HEK293 (cell line): ENCODE measurements at regions not wholly inside any gene's neighbourhood (a gene's known extent, or its start where the extent isn't known, plus 50 kb on each side); places are given as distances from the start of the nearest gene placed in this dataset.
A peak's percentile ranks its signal among the peaks of the same experiment; 100 is the strongest.

Experiments used
- GLI4 ChIP-seq: fragments of 450-650 bp; formaldehyde crosslinking; IDR thresholded peaks from 2 replicates; pipeline ENCODE4 v1.5.1; 2016; ENCODE audit warnings: missing biosample characterization, missing genetic modification characterization
- HOXC10 ChIP-seq: sonication (generic); formaldehyde crosslinking; IDR thresholded peaks from 2 replicates; pipeline ENCODE4 v1.8.1; 2023; ENCODE audit warnings: mild to moderate bottlenecking, missing genetic modification reagents
- KLF1 ChIP-seq: fragments of 450-650 bp; formaldehyde crosslinking; IDR thresholded peaks from 2 replicates; pipeline ENCODE4 v1.5.1; 2016; ENCODE audit warnings: missing biosample characterization, missing genetic modification characterization
- KLF17 ChIP-seq: fragments of 450-650 bp; formaldehyde crosslinking; IDR thresholded peaks from 2 replicates; pipeline ENCODE4 v1.5.1; 2016; ENCODE audit warnings: missing biosample characterization, missing genetic modification characterization
- OSR2 ChIP-seq: fragments of 450-650 bp; formaldehyde crosslinking; IDR thresholded peaks from 2 replicates; pipeline ENCODE4 v1.5.1; 2016; ENCODE audit warnings: missing biosample characterization, missing genetic modification characterization
- PRDM10 ChIP-seq: fragments of 450-650 bp; formaldehyde crosslinking; IDR thresholded peaks from 2 replicates; pipeline ENCODE4 v1.5.1; 2016; ENCODE audit warnings: missing biosample characterization, missing genetic modification characterization
- REPIN1 ChIP-seq: fragments of 450-650 bp; formaldehyde crosslinking; IDR thresholded peaks from 2 replicates; pipeline ENCODE4 v1.5.1; 2017; ENCODE audit warnings: missing biosample characterization, missing genetic modification characterization, low read depth
- SP7 ChIP-seq: fragments of 450-650 bp; formaldehyde crosslinking; IDR thresholded peaks from 2 replicates; pipeline ENCODE4 v1.5.1; 2016; ENCODE audit warnings: missing biosample characterization, missing genetic modification characterization
- TCF7L2 ChIP-seq: IDR thresholded peaks from 2 replicates; pipeline ENCODE4 v1.6.1; 2011; ENCODE audit warnings: low read depth, mild to moderate bottlenecking, inconsistent platforms, low read length, moderate library complexity, borderline replicate concordance
- YY1 ChIP-seq: fragments of 450-650 bp; formaldehyde crosslinking; IDR thresholded peaks from 2 replicates; pipeline ENCODE4 v1.5.1; 2018; ENCODE audit warnings: missing biosample characterization, missing genetic modification characterization
- ZBTB17 ChIP-seq: fragments of 450-650 bp; formaldehyde crosslinking; IDR thresholded peaks from 2 replicates; pipeline ENCODE4 v1.5.1; 2016; ENCODE audit warnings: missing biosample characterization, missing genetic modification characterization
- ZBTB44 ChIP-seq: fragments of 450-650 bp; IDR thresholded peaks from 2 replicates; pipeline ENCODE4 v1.5.1; 2018; ENCODE audit warnings: missing biosample characterization, mild to moderate bottlenecking, missing genetic modification characterization
- ZEB2 ChIP-seq: fragments of 450-650 bp; formaldehyde crosslinking; IDR thresholded peaks from 2 replicates; pipeline ENCODE4 v1.5.1; 2016; ENCODE audit warnings: missing biosample characterization, missing genetic modification characterization
- ZNF132 ChIP-seq: fragments of 450-650 bp; formaldehyde crosslinking; IDR thresholded peaks from 2 replicates; pipeline ENCODE4 v1.5.1; 2017; ENCODE audit warnings: missing biosample characterization, missing genetic modification characterization, borderline replicate concordance
- ZNF184 ChIP-seq: fragments of 450-650 bp; IDR thresholded peaks from 2 replicates; pipeline ENCODE4 v1.5.1; 2018; ENCODE audit warnings: missing biosample characterization, mild to moderate bottlenecking, missing genetic modification characterization
- ZNF2 ChIP-seq: fragments of 450-650 bp; formaldehyde crosslinking; IDR thresholded peaks from 2 replicates; pipeline ENCODE4 v1.5.1; 2016; ENCODE audit warnings: missing biosample characterization, missing genetic modification characterization
- ZNF266 ChIP-seq: fragments of 450-650 bp; formaldehyde crosslinking; IDR thresholded peaks from 2 replicates; pipeline ENCODE4 v1.5.1; 2016; ENCODE audit warnings: missing biosample characterization, missing genetic modification characterization, low read depth
- ZNF274 ChIP-seq, 2 experiments: fragments of 200-500 bp in 1 of 2; fragments of 450-650 bp in 1 of 2; sonication (Bioruptor generic) in 1 of 2; formaldehyde crosslinking in 1 of 2; IDR thresholded peaks; 2 replicates each; pipeline versions ENCODE4 v1.5.1 to v1.6.1; 2014 to 2016; ENCODE audit warnings: borderline replicate concordance in 1 of 2, inconsistent platforms in 1 of 2, low read length in 1 of 2, missing biosample characterization in 1 of 2, missing genetic modification characterization in 1 of 2
- ZNF302 ChIP-seq: fragments of 450-650 bp; formaldehyde crosslinking; IDR thresholded peaks from 2 replicates; pipeline ENCODE4 v1.5.1; 2016; ENCODE audit warnings: missing biosample characterization, missing genetic modification characterization, low read depth
- ZNF354C ChIP-seq: fragments of 450-650 bp; formaldehyde crosslinking; IDR thresholded peaks from 2 replicates; pipeline ENCODE4 v1.5.1; 2016; ENCODE audit warnings: missing biosample characterization, missing genetic modification characterization, low read depth, borderline replicate concordance
- ZNF391 ChIP-seq: fragments of 450-650 bp; formaldehyde crosslinking; IDR thresholded peaks from 2 replicates; pipeline ENCODE4 v1.5.1; 2016; ENCODE audit warnings: low read depth, missing biosample characterization, missing genetic modification characterization, borderline replicate concordance
- ZNF404 ChIP-seq: fragments of 450-650 bp; formaldehyde crosslinking; IDR thresholded peaks from 2 replicates; pipeline ENCODE4 v1.5.1; 2017; ENCODE audit warnings: missing biosample characterization, missing genetic modification characterization
- ZNF501 ChIP-seq: fragments of 450-650 bp; formaldehyde crosslinking; IDR thresholded peaks from 2 replicates; pipeline ENCODE4 v1.5.1; 2016; ENCODE audit warnings: missing biosample characterization, missing genetic modification characterization
- ZNF510 ChIP-seq: fragments of 450-650 bp; formaldehyde crosslinking; IDR thresholded peaks from 2 replicates; pipeline ENCODE4 v1.5.1; 2018; ENCODE audit warnings: mild to moderate bottlenecking, missing genetic modification characterization, missing biosample characterization; ENCODE audit not compliant: insufficient replicate concordance
- ZNF561 ChIP-seq: fragments of 450-650 bp; IDR thresholded peaks from 2 replicates; pipeline ENCODE4 v1.5.1; 2018; ENCODE audit warnings: missing biosample characterization, missing genetic modification characterization, borderline replicate concordance
- ZNF629 ChIP-seq: fragments of 450-650 bp; formaldehyde crosslinking; IDR thresholded peaks from 2 replicates; pipeline ENCODE4 v1.5.1; 2017; ENCODE audit warnings: missing biosample characterization, missing genetic modification characterization
- ZNF670 ChIP-seq: fragments of 450-650 bp; formaldehyde crosslinking; IDR thresholded peaks from 2 replicates; pipeline ENCODE4 v1.5.1; 2016; ENCODE audit warnings: missing biosample characterization, missing genetic modification characterization, low read depth
- ZNF677 ChIP-seq: fragments of 450-650 bp; IDR thresholded peaks from 2 replicates; pipeline ENCODE4 v1.5.0; 2018; ENCODE audit warnings: missing biosample characterization, mild to moderate bottlenecking, missing genetic modification characterization, moderate library complexity
- ZNF747 ChIP-seq: fragments of 450-650 bp; formaldehyde crosslinking; IDR thresholded peaks from 2 replicates; pipeline ENCODE4 v1.5.1; 2016; ENCODE audit warnings: missing biosample characterization, missing genetic modification characterization
- ZSCAN4 ChIP-seq: fragments of 450-650 bp; formaldehyde crosslinking; IDR thresholded peaks from 2 replicates; pipeline ENCODE4 v1.5.1; 2017; ENCODE audit warnings: missing biosample characterization, missing genetic modification characterization
- ZXDB ChIP-seq: fragments of 450-650 bp; formaldehyde crosslinking; IDR thresholded peaks from 2 replicates; pipeline ENCODE4 v1.5.1; 2016; ENCODE audit warnings: missing biosample characterization, missing genetic modification characterization

- TF ChIP-seq GLI4 (tag by site-specific recombination): 0 out of 2 replicates have a peak, but pooled peaks have one; percentile 65
- peak; percentile 24; the same call in 1 of the 2 replicates for TF ChIP-seq ZNF391 (tag by site-specific recombination)
- peak; percentile 28; the same call in 1 of the 2 replicates for TF ChIP-seq ZXDB
- no peak for TF ChIP-seq YY1
- no peak for TF ChIP-seq ZSCAN4 (tag by site-specific recombination)
- TF ChIP-seq ZNF354C (tag by site-specific recombination): no peak
- TF ChIP-seq ZNF670 (tag by site-specific recombination): no peak
- TF ChIP-seq ZNF266: no peak
- TF ChIP-seq ZNF561 (tag by site-specific recombination): peak; percentile 90
- peak; percentile 53; the same call in 1 of the 2 replicates for TF ChIP-seq ZNF629
- TF ChIP-seq HOXC10 (CRISPR knock-in tag): no peak
- TF ChIP-seq ZNF677: no peak
- no peak; the same call in 1 of the 2 replicates for TF ChIP-seq ZBTB17
- no peak for TF ChIP-seq ZEB2 (tag by site-specific recombination)
- TF ChIP-seq ZNF274 (IDR thresholded peaks at IDR 0.05; ENCODE audit: low read length): no peak
- TF ChIP-seq ZNF274 (tag by site-specific recombination; IDR thresholded peaks at IDR 0.05; ENCODE audit: borderline replicate concordance): no peak
- peak; percentile 54 for TF ChIP-seq OSR2 (tag by site-specific recombination)
- no peak for TF ChIP-seq ZNF404
- TF ChIP-seq PRDM10: 0 out of 2 replicates have a peak, but pooled peaks have one; percentile 55
- peak; percentile 40; the same call in 1 of the 2 replicates for TF ChIP-seq ZNF501 (tag by site-specific recombination)
- no peak for TF ChIP-seq REPIN1 (tag by site-specific recombination)
- TF ChIP-seq ZNF510 (tag by site-specific recombination): peak; percentile 31
- TF ChIP-seq ZBTB44 (tag by site-specific recombination): peak; percentile 36; the same call in 1 of the 2 replicates
- TF ChIP-seq SP7 (tag by site-specific recombination): peak; percentile 67
- TF ChIP-seq KLF1 (tag by site-specific recombination): no peak
- no peak for TF ChIP-seq ZNF132
- peak; percentile 70; the same call in 1 of the 2 replicates for TF ChIP-seq KLF17
- peak; percentile 71 for TF ChIP-seq ZNF2 (tag by site-specific recombination)
- 0 out of 2 replicates have a peak, but pooled peaks have one; percentile 11 for TF ChIP-seq TCF7L2
- no peak for TF ChIP-seq ZNF747 (tag by site-specific recombination)
- no peak for TF ChIP-seq ZNF302 (tag by site-specific recombination)
- TF ChIP-seq ZNF184 (tag by site-specific recombination): no peak; the same call in 1 of the 2 replicates
Observed at GRCh38 chr6:27591699-27592480, 119.0 kb upstream of the ZNF184 start (continued).
